ENCODE measurements at regions not wholly inside any gene's neighbourhood (a gene's known extent, or its start where the extent isn't known, plus 50 kb on each side); places are given as distances from the start of the nearest gene placed in this dataset.

GRCh38 chr10:117652228-117653169 is 110.0 kb downstream of the EMX2 start:
- POLR2A ChIA-PET (ENCODE audit: low non-redundant PET), result no interaction called here
- no peak overlapping the region for H3K27ac ChIP-seq (ENCODE audit: low read depth, low read length, poor library complexity, severe bottlenecking)
- H3K4me3 ChIP-seq (ENCODE audit: low read depth, low read length, poor library complexity, severe bottlenecking), result no peak overlapping the region
- TF ChIP-seq CTCF (conservative IDR thresholded peaks at IDR 0.05; ENCODE audit: low read depth, low read length) (no peak), EZH2 (IDR thresholded peaks at IDR 0.05; ENCODE audit: borderline replicate concordance, low read depth, low read length, poor library complexity, severe bottlenecking) (no peak)
- H3K36me3 ChIP-seq (ENCODE audit: insufficient read depth, low read length, poor library complexity, severe bottlenecking), result no peaks in the 10 kb centered on the region
- no TSS peak for BruUV-seq (replicated peaks)
- CTCF ChIA-PET, result no interaction called here
- intact Hi-C loops (cut with micrococcal nuclease; ENCODE audit: unreplicated experiment), result no loop called here
- no peak for DNase-seq (ENCODE audit: low spot score)
- peaks cover 16% of the 10 kb centered on the region for H3K27me3 ChIP-seq (replicated peaks; ENCODE audit: insufficient read depth, low read depth, low read length, poor library complexity)
- H3K4me1 ChIP-seq (ENCODE audit: insufficient read depth, low read length, poor library complexity, severe bottlenecking), result no peaks in the 10 kb centered on the region
- H3K9me3 ChIP-seq (ENCODE audit: low read depth, low read length, poor library complexity, severe bottlenecking), result no peaks in the 10 kb centered on the region

DNA sequence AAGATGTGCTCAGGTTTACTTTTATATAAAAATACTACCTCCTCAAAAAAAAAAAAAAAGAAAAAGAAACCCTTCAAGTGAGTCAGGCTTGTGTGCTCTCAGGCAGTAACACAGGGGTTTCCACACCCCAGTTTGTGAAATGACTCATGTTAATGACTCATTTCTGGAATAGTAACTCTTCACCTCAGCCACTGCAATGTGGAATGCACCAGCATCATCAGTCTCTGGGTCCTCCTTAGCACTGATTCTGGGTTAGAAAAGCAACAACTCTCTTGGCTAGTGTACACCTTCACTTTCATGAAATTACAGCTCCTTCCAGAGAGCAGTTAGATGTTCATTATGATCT is 110.6 kb downstream of the EMX2 start:
- Histone ChIP-seq H3K27ac (ENCODE audit: low read depth, low read length, poor library complexity, severe bottlenecking) (no peak overlapping the region), H3K27me3 (replicated peaks; ENCODE audit: insufficient read depth, low read depth, low read length, poor library complexity) (peaks cover 21% of the 10 kb centered on the region), H3K36me3 (ENCODE audit: insufficient read depth, low read length, poor library complexity, severe bottlenecking) (no peaks in the 10 kb centered on the region), H3K9me3 (ENCODE audit: low read depth, low read length, poor library complexity, severe bottlenecking) (no peaks in the 10 kb centered on the region), H3K4me1 (ENCODE audit: insufficient read depth, low read length, poor library complexity, severe bottlenecking) (no peaks in the 10 kb centered on the region), H3K4me3 (ENCODE audit: low read depth, low read length, poor library complexity, severe bottlenecking) (no peak overlapping the region)
- POLR2A ChIA-PET (ENCODE audit: low non-redundant PET), result no interaction called here
- TF ChIP-seq CTCF (conservative IDR thresholded peaks at IDR 0.05; ENCODE audit: low read depth, low read length) (no peak), EZH2 (IDR thresholded peaks at IDR 0.05; ENCODE audit: borderline replicate concordance, low read depth, low read length, poor library complexity, severe bottlenecking) (no peak)
- no TSS peak for BruUV-seq (replicated peaks)
- peak; percentile 4 for DNase-seq (ENCODE audit: low spot score)
- intact Hi-C loops (cut with micrococcal nuclease; ENCODE audit: unreplicated experiment), result no loop called here
- CTCF ChIA-PET, result no interaction called here

DNA sequence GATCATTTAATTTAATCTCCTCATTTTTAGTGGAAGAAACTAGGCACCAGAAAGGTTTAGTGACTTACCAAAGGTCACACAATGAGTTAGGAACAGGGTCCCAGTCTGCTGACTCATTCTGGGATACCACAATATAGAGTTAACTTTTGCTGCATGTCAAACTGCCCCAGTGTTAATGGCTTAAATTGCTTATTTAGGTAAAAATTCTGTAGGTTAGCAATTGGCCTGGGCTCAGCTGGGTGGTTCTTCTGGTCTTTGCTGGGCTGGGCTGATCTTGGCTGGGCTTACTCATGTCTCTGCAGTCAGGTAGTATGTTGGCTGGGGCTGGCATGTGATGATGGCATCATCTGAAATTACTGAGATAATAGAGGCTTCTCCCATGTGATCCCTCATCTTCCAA is 111.6 kb downstream of the EMX2 start:
- no peaks in the 10 kb centered on the region for H3K36me3 ChIP-seq (ENCODE audit: insufficient read depth, low read length, poor library complexity, severe bottlenecking)
- H3K27ac ChIP-seq (ENCODE audit: low read depth, low read length, poor library complexity, severe bottlenecking), result no peak overlapping the region
- no peaks in the 10 kb centered on the region for H3K9me3 ChIP-seq (ENCODE audit: low read depth, low read length, poor library complexity, severe bottlenecking)
- no peak for DNase-seq (ENCODE audit: low spot score)
- TF ChIP-seq EZH2 (IDR thresholded peaks at IDR 0.05; ENCODE audit: borderline replicate concordance, low read depth, low read length, poor library complexity, severe bottlenecking) (no peak), CTCF (conservative IDR thresholded peaks at IDR 0.05; ENCODE audit: low read depth, low read length) (no peak)
- no peak overlapping the region for H3K4me3 ChIP-seq (ENCODE audit: low read depth, low read length, poor library complexity, severe bottlenecking)
- ChIA-PET POLR2A (ENCODE audit: low non-redundant PET) (no interaction called here), CTCF (no interaction called here)
- no peaks in the 10 kb centered on the region for H3K4me1 ChIP-seq (ENCODE audit: insufficient read depth, low read length, poor library complexity, severe bottlenecking)
- intact Hi-C loops (cut with micrococcal nuclease; ENCODE audit: unreplicated experiment), result no loop called here
- BruUV-seq (replicated peaks), result no TSS peak
- peaks cover 25% of the 10 kb centered on the region for H3K27me3 ChIP-seq (replicated peaks; ENCODE audit: insufficient read depth, low read depth, low read length, poor library complexity)

All from A673 (cell line).